Vagina (tissue), 2 donors: ENCODE measurements at regions not wholly inside any gene's neighbourhood (a gene's known extent, or its start where the extent isn't known, plus 50 kb on each side); places are given as distances from the start of the nearest gene placed in this dataset.

Experiments
- DNase-seq, 2 donors: peaks; one replicate each; pipeline ENCODE4 v3.0.0-alpha.2; 2017; ENCODE audit errors: extremely low spot score in 2 of 2
- H3K27ac ChIP-seq: fragments of 200-600 bp; sonication (generic); one replicate; pipeline ENCODE4 v1.5.1; 2019
- H3K27me3 ChIP-seq: fragments of 200-600 bp; sonication (generic); one replicate; pipeline ENCODE4 v1.5.1; 2019
- H3K36me3 ChIP-seq, 2 donors: fragments of 200-600 bp; sonication (generic); one replicate each; pipeline ENCODE4 v1.5.1; 2017 to 2019
- H3K4me1 ChIP-seq: fragments of 200-600 bp; sonication (generic); one replicate; pipeline ENCODE4 v1.5.1; 2019
- H3K4me3 ChIP-seq, 2 donors: fragments of 200-600 bp; sonication (generic); 1 replicate in 1 of 2; 2 replicates in 1 of 2; pipeline ENCODE4 v1.5.1; 2016 to 2019
- H3K9me3 ChIP-seq: fragments of 200-600 bp; sonication (generic); one replicate; pipeline ENCODE4 v1.5.1; 2019
- CTCF ChIP-seq, 3 experiments: fragments of 450-650 bp in 2 of 3; fragments of 200-600 bp in 1 of 3; sonication (generic) in 1 of 3; IDR thresholded peaks; one replicate each; pipeline ENCODE4 v1.5.1; 2017 to 2019; ENCODE audit warnings: antibody characterized with exemption in 3 of 3, mild to moderate bottlenecking in 2 of 3, moderate library complexity in 2 of 3
- POLR2A ChIP-seq, 2 donors: fragments of 450-650 bp; IDR thresholded peaks; one replicate each; pipeline ENCODE4 v1.6.1; 2017; ENCODE audit warnings: antibody characterized with exemption in 2 of 2, mild to moderate bottlenecking in 2 of 2, moderate library complexity in 2 of 2
- POLR2AphosphoS5 ChIP-seq, 2 donors: sonication (generic); formaldehyde crosslinking; IDR thresholded peaks; one replicate each; pipeline ENCODE4 v1.9.0; 2017; ENCODE audit warnings: antibody characterized with exemption in 2 of 2, mild to moderate bottlenecking in 2 of 2, low read depth in 1 of 2; ENCODE audit not compliant: insufficient read depth in 1 of 2
- intact Hi-C: fragments of 100-400 bp; cut with DNase I; formaldehyde crosslinking; loops from one replicate; pipeline ENCODE4 v1.15.1; 2023

- Histone ChIP-seq H3K9me3 (no peaks in the 10 kb centered on the region), H3K27me3 (no peaks in the 10 kb centered on the region), H3K36me3 (no peaks in the 10 kb centered on the region), H3K4me3 (no peak overlapping the region), H3K4me1 (no peaks in the 10 kb centered on the region), H3K27ac (no peak overlapping the region)
- no peak for DNase-seq
- intact Hi-C loops, result no loop called here
- no peak for TF ChIP-seq POLR2AphosphoS5 (IDR thresholded peaks at IDR 0.05; ENCODE audit: insufficient read depth in 1 of 2, low read depth in 1 of 2)
- no peak for TF ChIP-seq POLR2A (IDR thresholded peaks at IDR 0.05)
- no peak for TF ChIP-seq CTCF (IDR thresholded peaks at IDR 0.05)
Observed at GRCh38 chr3:165529451-165529850, 307.8 kb downstream of the BCHE start.

- intact Hi-C loops, result no loop called here
- Histone ChIP-seq H3K27me3 (no peaks in the 10 kb centered on the region), H3K27ac (no peak overlapping the region), H3K36me3 (no peaks in the 10 kb centered on the region), H3K9me3 (no peaks in the 10 kb centered on the region), H3K4me3 (no peak overlapping the region), H3K4me1 (no peaks in the 10 kb centered on the region)
- DNase-seq, result no peak
- TF ChIP-seq CTCF (IDR thresholded peaks at IDR 0.05) (no peak), POLR2A (IDR thresholded peaks at IDR 0.05) (no peak), POLR2AphosphoS5 (IDR thresholded peaks at IDR 0.05; ENCODE audit: insufficient read depth in 1 of 2, low read depth in 1 of 2) (no peak)
Observed at GRCh38 chr3:165526367-165526766, 310.9 kb downstream of the BCHE start.

GRCh38 chr3:165523801-165524200 lies 313.4 kb downstream of the BCHE start:
- no peak for DNase-seq
- H3K9me3 ChIP-seq, result no peaks in the 10 kb centered on the region
- TF ChIP-seq POLR2A (IDR thresholded peaks at IDR 0.05) (no peak), POLR2AphosphoS5 (IDR thresholded peaks at IDR 0.05; ENCODE audit: insufficient read depth in 1 of 2, low read depth in 1 of 2) (no peak), CTCF (IDR thresholded peaks at IDR 0.05) (no peak)

GRCh38 chr3:165522386-165522785 lies 314.8 kb downstream of the BCHE start:
- Histone ChIP-seq H3K4me3 (no peak overlapping the region), H3K27ac (no peak overlapping the region), H3K36me3 (no peaks in the 10 kb centered on the region), H3K27me3 (no peaks in the 10 kb centered on the region), H3K4me1 (no peaks in the 10 kb centered on the region), H3K9me3 (no peaks in the 10 kb centered on the region)
- TF ChIP-seq POLR2AphosphoS5 (IDR thresholded peaks at IDR 0.05; ENCODE audit: insufficient read depth in 1 of 2, low read depth in 1 of 2), result no peak
- TF ChIP-seq POLR2A (IDR thresholded peaks at IDR 0.05), result no peak
- no peak for TF ChIP-seq CTCF (IDR thresholded peaks at IDR 0.05)
- intact Hi-C loops, result no loop called here
- no peak for DNase-seq

More at GRCh38 chr3:165523801-165524200, 313.4 kb downstream of the BCHE start:
- no peaks in the 10 kb centered on the region for H3K36me3 ChIP-seq
- H3K4me1 ChIP-seq, result no peaks in the 10 kb centered on the region
- intact Hi-C loops, result no loop called here
- no peak overlapping the region for H3K4me3 ChIP-seq
- no peak overlapping the region for H3K27ac ChIP-seq
- no peaks in the 10 kb centered on the region for H3K27me3 ChIP-seq

GRCh38 chr3:165521131-165521871 lies 315.9 kb downstream of the BCHE start:
- H3K9me3 ChIP-seq, result no peaks in the 10 kb centered on the region
- no peaks in the 10 kb centered on the region for H3K27me3 ChIP-seq
- H3K4me3 ChIP-seq, result no peak overlapping the region
- TF ChIP-seq POLR2AphosphoS5 (IDR thresholded peaks at IDR 0.05; ENCODE audit: insufficient read depth in 1 of 2, low read depth in 1 of 2), result no peak
- no peak for TF ChIP-seq POLR2A (IDR thresholded peaks at IDR 0.05)
- no peaks in the 10 kb centered on the region for H3K36me3 ChIP-seq
- H3K4me1 ChIP-seq, result no peaks in the 10 kb centered on the region
- no peak overlapping the region for H3K27ac ChIP-seq
- no peak for DNase-seq
- intact Hi-C loops, result no loop called here
